Liver (tissue), 3 donors: ENCODE measurements at regions not wholly inside any gene's neighbourhood (a gene's known extent, or its start where the extent isn't known, plus 50 kb on each side); places are given as distances from the start of the nearest gene placed in this dataset.

Source experiments
- CTCF ChIP-seq: fragments of 150-350 bp; IDR thresholded peaks from 2 replicates; pipeline ENCODE4 v1.5.1; 2017; ENCODE audit warnings: improper control_type of control experiment, low read depth, low read length; ENCODE audit not compliant: missing input control
- FOXA1 ChIP-seq: IDR thresholded peaks from 2 replicates; pipeline ENCODE4 v1.6.1; 2016; ENCODE audit warnings: antibody characterized with exemption
- GABPA ChIP-seq, 2 donors: IDR thresholded peaks in 1 of 2; conservative IDR thresholded peaks in 1 of 2; 2 replicates each; pipeline ENCODE4 v1.6.1; 2016; ENCODE audit warnings: antibody characterized with exemption in 2 of 2, mild to moderate bottlenecking in 1 of 2, moderate library complexity in 1 of 2
- HNF4A ChIP-seq, 2 donors: conservative IDR thresholded peaks; 2 replicates each; pipeline ENCODE4 v1.6.1; 2016; ENCODE audit warnings: antibody characterized with exemption in 2 of 2, mild to moderate bottlenecking in 2 of 2
- HNF4G ChIP-seq: IDR thresholded peaks from 2 replicates; pipeline ENCODE4 v1.6.1; 2016; ENCODE audit warnings: antibody characterized with exemption
- JUND ChIP-seq, 2 donors: IDR thresholded peaks; 2 replicates each; pipeline ENCODE4 v1.6.1; 2016; ENCODE audit warnings: antibody characterized with exemption in 2 of 2
- RAD21 ChIP-seq, 2 donors: IDR thresholded peaks; 2 replicates each; pipeline ENCODE4 v1.6.1; 2016; ENCODE audit warnings: antibody characterized with exemption in 2 of 2, mild to moderate bottlenecking in 2 of 2
- REST ChIP-seq: IDR thresholded peaks from 2 replicates; pipeline ENCODE4 v1.6.1; 2016; ENCODE audit warnings: antibody characterized with exemption, mild to moderate bottlenecking
- SP1 ChIP-seq: IDR thresholded peaks from 2 replicates; pipeline ENCODE4 v1.6.1; 2018; ENCODE audit warnings: antibody characterized with exemption, mild to moderate bottlenecking
- TAF1 ChIP-seq: conservative IDR thresholded peaks from 2 replicates; pipeline ENCODE4 v1.6.1; 2016; ENCODE audit warnings: antibody characterized with exemption, mild to moderate bottlenecking
- ZBTB33 ChIP-seq: IDR thresholded peaks from 2 replicates; pipeline ENCODE4 v1.6.1; 2016; ENCODE audit warnings: antibody characterized with exemption
- donor health status: healthy.
- donor health status: healthy.

GRCh38 chr15:97470417-97470816, 490.1 kb upstream of the ARRDC4 start:
- TF ChIP-seq CTCF = no peak
- no peak for TF ChIP-seq GABPA (IDR thresholded peaks at IDR 0.05 in 1 of 2, conservative IDR thresholded peaks at IDR 0.05 in 1 of 2)
- no peak for TF ChIP-seq JUND (IDR thresholded peaks at IDR 0.05)
- no peak for TF ChIP-seq RAD21 (IDR thresholded peaks at IDR 0.05)
- no peak for TF ChIP-seq TAF1
- TF ChIP-seq SP1 = no peak
- no peak for TF ChIP-seq HNF4A (conservative IDR thresholded peaks at IDR 0.05)
- no peak for TF ChIP-seq REST
- no peak for TF ChIP-seq ZBTB33
- no peak for TF ChIP-seq FOXA1
- TF ChIP-seq HNF4G = no peak
